ENCODE measurements at regions not wholly inside any gene's neighbourhood (a gene's known extent, or its start where the extent isn't known, plus 50 kb on each side); places are given as distances from the start of the nearest gene placed in this dataset.

- no peak for TF ChIP-seq CTCF (IDR thresholded peaks at IDR 0.05; ENCODE audit: low read depth, low read length)
Observed at GRCh38 chr9:80030801-80031200, 459.0 kb downstream of the TLE4 start.

GRCh38 chr9:80028501-80028900, 456.7 kb downstream of the TLE4 start:
- peak; percentile 78 for DNase-seq (ENCODE audit: extremely low read depth, low read depth)
- no peak for TF ChIP-seq CTCF (IDR thresholded peaks at IDR 0.05; ENCODE audit: low read depth, low read length)

More at GRCh38 chr9:80030801-80031200, 459.0 kb downstream of the TLE4 start:
- no peak for DNase-seq (ENCODE audit: extremely low read depth, low read depth)

- DNase-seq (ENCODE audit: extremely low read depth, low read depth): no peak
- TF ChIP-seq CTCF (IDR thresholded peaks at IDR 0.05; ENCODE audit: low read depth, low read length): no peak
Observed at GRCh38 chr9:80025796-80026520, 454.2 kb downstream of the TLE4 start.

- DNase-seq (ENCODE audit: extremely low read depth, low read depth): no peak
- TF ChIP-seq CTCF (IDR thresholded peaks at IDR 0.05; ENCODE audit: low read depth, low read length): no peak
Observed at GRCh38 chr9:80025131-80025530, 453.4 kb downstream of the TLE4 start.

DNA sequence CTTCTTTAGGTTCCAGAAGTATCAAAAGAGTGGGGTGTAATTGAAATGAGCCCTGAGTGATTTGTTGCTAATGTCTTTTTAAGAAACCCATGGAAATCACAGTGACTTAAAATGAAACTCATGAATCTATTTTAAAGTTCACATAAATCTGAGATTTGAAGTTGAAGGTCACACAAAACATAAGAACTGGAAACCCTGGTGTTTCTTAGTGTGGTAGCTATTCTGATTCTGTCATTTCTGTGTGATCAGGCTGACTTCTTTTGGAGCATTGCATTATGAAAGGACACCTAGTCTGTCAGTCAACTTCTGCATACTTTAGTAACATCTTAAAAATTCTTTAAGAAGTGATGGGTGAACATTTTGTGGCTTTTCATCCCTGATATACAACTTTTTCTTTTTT, 448.8 kb downstream of the TLE4 start:
- no peak for DNase-seq (ENCODE audit: extremely low read depth, low read depth)

GRCh38 chr9:80020056-80020455, 448.3 kb downstream of the TLE4 start:
- no peak for DNase-seq (ENCODE audit: extremely low read depth, low read depth)
- TF ChIP-seq CTCF (IDR thresholded peaks at IDR 0.05; ENCODE audit: low read depth, low read length): no peak

More for the DNA sequence above, 448.8 kb downstream of the TLE4 start:
- no peak for TF ChIP-seq CTCF (IDR thresholded peaks at IDR 0.05; ENCODE audit: low read depth, low read length)

DNA sequence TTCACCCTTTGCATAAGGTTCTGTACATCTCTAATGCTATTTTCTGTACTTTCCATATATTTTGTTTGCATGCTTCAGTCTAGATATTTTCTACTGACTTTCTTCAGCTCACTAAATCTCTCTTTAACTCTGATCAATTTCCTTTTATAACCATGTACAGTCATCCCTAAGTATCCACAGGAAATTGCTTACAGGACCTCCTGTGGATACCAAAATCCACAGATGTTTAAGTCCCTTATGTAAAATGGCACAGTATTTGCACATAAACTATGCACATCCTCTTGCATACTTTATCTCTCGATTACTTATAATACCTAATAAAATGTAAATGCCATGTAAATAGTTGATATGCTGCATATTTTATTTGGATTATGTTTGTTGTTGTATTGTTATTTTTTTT, 442.1 kb downstream of the TLE4 start:
- no peak for TF ChIP-seq CTCF (IDR thresholded peaks at IDR 0.05; ENCODE audit: low read depth, low read length)
- DNase-seq (ENCODE audit: extremely low read depth, low read depth): no peak

Measured in AG09319 (cell line).